ENCODE measurements at regions not wholly inside any gene's neighbourhood (a gene's known extent, or its start where the extent isn't known, plus 50 kb on each side); places are given as distances from the start of the nearest gene placed in this dataset.

- TF ChIP-seq CTCF (IDR thresholded peaks at IDR 0.05; ENCODE audit: low read depth, low read length, missing input control) (no peak), JUND (IDR thresholded peaks at IDR 0.05) (no peak), GABPA (IDR thresholded peaks at IDR 0.05 in 1 of 2, conservative IDR thresholded peaks at IDR 0.05 in 1 of 2) (no peak), ATF3 (IDR thresholded peaks at IDR 0.05) (no peak), RAD21 (IDR thresholded peaks at IDR 0.05) (no peak), ZBTB33 (IDR thresholded peaks at IDR 0.05) (no peak), REST (IDR thresholded peaks at IDR 0.05) (no peak), RXRA (IDR thresholded peaks at IDR 0.05) (no peak), TAF1 (conservative IDR thresholded peaks at IDR 0.05) (no peak), MAX (IDR thresholded peaks at IDR 0.05) (no peak), SP1 (IDR thresholded peaks at IDR 0.05) (no peak)
These were observed 151.2 kb downstream of the RFX6 start for GRCh38 chr6:117028256-117028655.
